ENCODE measurements at regions not wholly inside any gene's neighbourhood (a gene's known extent, or its start where the extent isn't known, plus 50 kb on each side); places are given as distances from the start of the nearest gene placed in this dataset.

DNA sequence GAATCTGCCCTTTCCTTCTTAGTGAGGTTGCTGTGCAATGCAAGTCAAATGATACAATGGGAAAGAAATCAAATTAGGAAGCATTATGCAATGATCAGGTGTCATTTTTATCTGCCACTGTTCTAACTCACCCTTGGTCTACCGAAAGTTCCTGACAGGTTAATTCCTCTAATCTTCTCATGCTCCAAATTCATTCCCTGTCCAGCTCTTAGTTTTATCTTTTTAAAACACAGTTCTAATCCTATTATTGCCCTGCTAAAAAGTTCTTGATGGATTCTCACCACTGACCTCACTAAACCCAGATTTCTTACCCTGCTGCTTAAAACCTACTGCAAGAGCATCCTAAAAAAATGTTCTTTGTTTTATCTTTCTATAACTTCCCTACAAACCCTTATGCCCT, 1000.9 kb downstream of the CDH18 start:
- H3K4me2 ChIP-seq (ENCODE audit: control insufficient read depth, extremely low read depth, insufficient read depth, low read depth, low read length), result no peak overlapping the region
- dilution Hi-C loops (cut with MboI; ENCODE audit: extremely low pct_ligation_motif_present, low sequenced_read_pairs), result no loop called here
- no peaks in the 10 kb centered on the region for H3K9me1 ChIP-seq (ENCODE audit: control insufficient read depth, extremely low read depth, insufficient read depth, low read length)
- H2AFZ ChIP-seq (ENCODE audit: control insufficient read depth, low read length), result no peak overlapping the region
- H3K9me3 ChIP-seq (ENCODE audit: control insufficient read depth, low read depth, low read length), result no peaks in the 10 kb centered on the region
- H3K4me1 ChIP-seq (ENCODE audit: control insufficient read depth, extremely low read depth, insufficient read depth, low read length), result no peaks in the 10 kb centered on the region
- no peak overlapping the region for H3K4me3 ChIP-seq (ENCODE audit: control insufficient read depth in 2 of 3, extremely low read depth in 1 of 3, insufficient read depth in 2 of 3, low read depth in 1 of 3, low read length in 3 of 3)
- no peaks in the 10 kb centered on the region for H3K79me2 ChIP-seq (ENCODE audit: control insufficient read depth, insufficient read depth, low read length)
- no peak overlapping the region for H3K9ac ChIP-seq (ENCODE audit: control insufficient read depth, extremely low read depth, insufficient read depth, low read length)
- no peak for DNase-seq (ENCODE audit: low read depth, low spot score)
- no peak overlapping the region for H3K27ac ChIP-seq (ENCODE audit: control insufficient read depth, insufficient read depth, low read length)
- no peak for TF ChIP-seq EZH2 (IDR thresholded peaks at IDR 0.05; ENCODE audit: low read length)
- TF ChIP-seq, protein P1, sequence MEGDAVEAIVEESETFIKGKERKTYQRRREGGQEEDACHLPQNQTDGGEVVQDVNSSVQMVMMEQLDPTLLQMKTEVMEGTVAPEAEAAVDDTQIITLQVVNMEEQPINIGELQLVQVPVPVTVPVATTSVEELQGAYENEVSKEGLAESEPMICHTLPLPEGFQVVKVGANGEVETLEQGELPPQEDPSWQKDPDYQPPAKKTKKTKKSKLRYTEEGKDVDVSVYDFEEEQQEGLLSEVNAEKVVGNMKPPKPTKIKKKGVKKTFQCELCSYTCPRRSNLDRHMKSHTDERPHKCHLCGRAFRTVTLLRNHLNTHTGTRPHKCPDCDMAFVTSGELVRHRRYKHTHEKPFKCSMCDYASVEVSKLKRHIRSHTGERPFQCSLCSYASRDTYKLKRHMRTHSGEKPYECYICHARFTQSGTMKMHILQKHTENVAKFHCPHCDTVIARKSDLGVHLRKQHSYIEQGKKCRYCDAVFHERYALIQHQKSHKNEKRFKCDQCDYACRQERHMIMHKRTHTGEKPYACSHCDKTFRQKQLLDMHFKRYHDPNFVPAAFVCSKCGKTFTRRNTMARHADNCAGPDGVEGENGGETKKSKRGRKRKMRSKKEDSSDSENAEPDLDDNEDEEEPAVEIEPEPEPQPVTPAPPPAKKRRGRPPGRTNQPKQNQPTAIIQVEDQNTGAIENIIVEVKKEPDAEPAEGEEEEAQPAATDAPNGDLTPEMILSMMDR (optimal IDR thresholded peaks at IDR 0.05 in 1 of 3, IDR thresholded peaks at IDR 0.05 in 1 of 3, conservative IDR thresholded peaks at IDR 0.05 in 1 of 3; ENCODE audit: extremely low read depth in 1 of 3, insufficient read depth in 2 of 3, low read length in 3 of 3), result no peak
- H4K20me1 ChIP-seq (ENCODE audit: control insufficient read depth, extremely low read depth, insufficient read depth, low read length), result no peaks in the 10 kb centered on the region
- H3K27me3 ChIP-seq (ENCODE audit: control insufficient read depth, extremely low read depth, insufficient read depth, low read length), result no peaks in the 10 kb centered on the region
- no peaks in the 10 kb centered on the region for H3K36me3 ChIP-seq (ENCODE audit: control insufficient read depth in 2 of 2, extremely low read depth in 1 of 2, insufficient read depth in 2 of 2, low read length in 2 of 2)
- no peak for FAIRE-seq

GRCh38 chr5:18990852-18991251, 997.1 kb downstream of the CDH18 start:
- FAIRE-seq (no peak), DNase-seq (ENCODE audit: low read depth, low spot score) (no peak)
- H3K27me3 ChIP-seq (ENCODE audit: control insufficient read depth, extremely low read depth, insufficient read depth, low read length), result no peaks in the 10 kb centered on the region
- TF ChIP-seq, protein P1 (optimal IDR thresholded peaks at IDR 0.05 in 1 of 3, IDR thresholded peaks at IDR 0.05 in 1 of 3, conservative IDR thresholded peaks at IDR 0.05 in 1 of 3; ENCODE audit: extremely low read depth in 1 of 3, insufficient read depth in 2 of 3, low read length in 3 of 3), result no peak
- no peak for TF ChIP-seq EZH2 (IDR thresholded peaks at IDR 0.05; ENCODE audit: low read length)
- H2AFZ ChIP-seq (ENCODE audit: control insufficient read depth, low read length), result no peak overlapping the region
- no peak overlapping the region for H3K27ac ChIP-seq (ENCODE audit: control insufficient read depth, insufficient read depth, low read length)
- no peak overlapping the region for H3K9ac ChIP-seq (ENCODE audit: control insufficient read depth, extremely low read depth, insufficient read depth, low read length)
- no peaks in the 10 kb centered on the region for H3K36me3 ChIP-seq (ENCODE audit: control insufficient read depth in 2 of 2, extremely low read depth in 1 of 2, insufficient read depth in 2 of 2, low read length in 2 of 2)
- no peak overlapping the region for H3K4me3 ChIP-seq (ENCODE audit: control insufficient read depth in 2 of 3, extremely low read depth in 1 of 3, insufficient read depth in 2 of 3, low read depth in 1 of 3, low read length in 3 of 3)
- no peaks in the 10 kb centered on the region for H3K9me3 ChIP-seq (ENCODE audit: control insufficient read depth, low read depth, low read length)
- H3K4me1 ChIP-seq (ENCODE audit: control insufficient read depth, extremely low read depth, insufficient read depth, low read length), result no peaks in the 10 kb centered on the region
- no peak overlapping the region for H3K4me2 ChIP-seq (ENCODE audit: control insufficient read depth, extremely low read depth, insufficient read depth, low read depth, low read length)
- no peaks in the 10 kb centered on the region for H4K20me1 ChIP-seq (ENCODE audit: control insufficient read depth, extremely low read depth, insufficient read depth, low read length)
- no peaks in the 10 kb centered on the region for H3K79me2 ChIP-seq (ENCODE audit: control insufficient read depth, insufficient read depth, low read length)
- H3K9me1 ChIP-seq (ENCODE audit: control insufficient read depth, extremely low read depth, insufficient read depth, low read length), result no peaks in the 10 kb centered on the region
- dilution Hi-C loops (cut with MboI; ENCODE audit: extremely low pct_ligation_motif_present, low sequenced_read_pairs), result no loop called here
